Liver (tissue), 3 donors: ENCODE measurements at regions not wholly inside any gene's neighbourhood (a gene's known extent, or its start where the extent isn't known, plus 50 kb on each side); places are given as distances from the start of the nearest gene placed in this dataset.

ENCODE experiments used
- CTCF ChIP-seq: fragments of 150-350 bp; IDR thresholded peaks from 2 replicates; pipeline ENCODE4 v1.5.1; 2017; ENCODE audit warnings: improper control_type of control experiment, low read depth, low read length; ENCODE audit not compliant: missing input control
- GABPA ChIP-seq, 2 donors: IDR thresholded peaks in 1 of 2; conservative IDR thresholded peaks in 1 of 2; 2 replicates each; pipeline ENCODE4 v1.6.1; 2016; ENCODE audit warnings: antibody characterized with exemption in 2 of 2, mild to moderate bottlenecking in 1 of 2, moderate library complexity in 1 of 2
- MAX ChIP-seq: IDR thresholded peaks from 2 replicates; pipeline ENCODE4 v1.6.1; 2016; ENCODE audit warnings: antibody characterized with exemption
- REST ChIP-seq: IDR thresholded peaks from 2 replicates; pipeline ENCODE4 v1.6.1; 2016; ENCODE audit warnings: antibody characterized with exemption, mild to moderate bottlenecking
- SP1 ChIP-seq: IDR thresholded peaks from 2 replicates; pipeline ENCODE4 v1.6.1; 2018; ENCODE audit warnings: antibody characterized with exemption, mild to moderate bottlenecking
- YY1 ChIP-seq: IDR thresholded peaks from 2 replicates; pipeline ENCODE4 v1.6.1; 2016; ENCODE audit warnings: antibody characterized with exemption, mild to moderate bottlenecking
- donor health status: healthy.
- donor health status: healthy.

- TF ChIP-seq CTCF: no peak
- no peak for TF ChIP-seq REST
- TF ChIP-seq MAX: no peak
- no peak for TF ChIP-seq SP1
- TF ChIP-seq YY1: no peak
- TF ChIP-seq GABPA (IDR thresholded peaks at IDR 0.05 in 1 of 2, conservative IDR thresholded peaks at IDR 0.05 in 1 of 2): no peak
Measured at GRCh38 chr4:81272671-81273070, 57.6 kb upstream of the PRKG2 start.
